ENCODE measurements at regions not wholly inside any gene's neighbourhood (a gene's known extent, or its start where the extent isn't known, plus 50 kb on each side); places are given as distances from the start of the nearest gene placed in this dataset.
"Not testable (repeated sequence)": the region's sequence is repeated elsewhere in the genome, so short reads cannot be mapped to it uniquely, and the experiment has no call there.

GRCh38 chr14:56057071-56057741 lies 61.0 kb upstream of the PELI2 start:
- DNase-seq, result peak; percentile 5

DNA sequence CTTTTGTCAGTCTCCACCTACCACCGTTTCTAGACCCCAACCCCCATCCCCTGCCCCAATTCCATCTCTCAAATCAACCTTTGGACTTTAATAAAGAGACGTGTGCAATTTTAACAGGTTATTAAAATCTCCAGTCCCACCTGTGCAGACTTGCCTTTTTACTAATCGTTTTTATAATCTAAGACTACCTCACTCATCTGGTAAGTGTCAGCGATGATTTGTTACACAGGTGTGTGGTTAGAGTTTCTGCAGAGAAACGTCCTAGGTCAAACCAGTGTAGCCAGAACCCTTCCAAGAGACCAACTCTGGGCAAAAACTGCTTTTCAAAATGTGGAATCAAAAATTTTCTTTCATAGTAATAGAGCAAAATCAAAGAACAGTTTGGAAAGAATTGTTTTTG lies 60.4 kb upstream of the PELI2 start:
- DNase-seq, result no peak

DNA sequence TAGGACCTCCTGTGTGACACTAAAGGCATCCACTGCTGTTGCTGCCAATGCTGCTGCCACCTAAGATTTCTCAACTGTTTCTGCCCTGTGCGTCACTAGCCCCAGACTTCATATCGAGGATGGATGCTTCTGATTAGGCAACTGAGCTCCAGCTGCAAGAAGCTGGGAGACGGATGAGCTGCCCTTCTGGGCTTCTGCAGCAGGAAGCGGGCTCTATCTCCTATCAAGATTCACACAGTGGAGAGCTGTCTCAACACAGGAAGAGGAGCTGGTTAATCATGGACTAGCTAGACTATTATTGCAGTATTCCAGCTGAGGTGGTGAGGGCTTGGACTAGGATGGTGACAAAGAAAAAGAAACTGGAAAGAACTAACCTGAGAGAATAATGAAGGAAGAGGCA lies 59.2 kb upstream of the PELI2 start:
- DNase-seq, result no peak

- no peak for DNase-seq
These were observed 57.2 kb upstream of the PELI2 start for GRCh38 chr14:56061051-56061450.

DNA sequence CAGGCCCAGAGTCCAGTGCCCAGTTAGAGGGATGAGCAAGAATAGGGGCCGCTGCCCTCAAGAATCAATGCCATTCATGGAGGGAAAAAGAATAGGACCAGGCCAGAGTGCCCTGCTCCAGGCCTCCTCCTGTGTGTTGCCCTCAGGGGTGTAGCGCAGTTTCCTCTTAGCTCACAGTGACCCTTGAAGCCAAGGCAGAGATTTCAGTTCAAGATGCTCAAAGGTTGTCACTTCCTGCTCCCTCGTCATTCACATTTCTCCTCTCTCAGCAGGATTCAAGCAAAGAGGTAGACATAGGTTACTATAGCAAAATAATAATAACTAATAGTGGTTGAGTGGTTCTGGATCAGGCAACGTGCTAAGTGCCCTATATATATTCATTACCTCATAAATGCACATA lies 55.1 kb upstream of the PELI2 start:
- no peak for DNase-seq

DNA sequence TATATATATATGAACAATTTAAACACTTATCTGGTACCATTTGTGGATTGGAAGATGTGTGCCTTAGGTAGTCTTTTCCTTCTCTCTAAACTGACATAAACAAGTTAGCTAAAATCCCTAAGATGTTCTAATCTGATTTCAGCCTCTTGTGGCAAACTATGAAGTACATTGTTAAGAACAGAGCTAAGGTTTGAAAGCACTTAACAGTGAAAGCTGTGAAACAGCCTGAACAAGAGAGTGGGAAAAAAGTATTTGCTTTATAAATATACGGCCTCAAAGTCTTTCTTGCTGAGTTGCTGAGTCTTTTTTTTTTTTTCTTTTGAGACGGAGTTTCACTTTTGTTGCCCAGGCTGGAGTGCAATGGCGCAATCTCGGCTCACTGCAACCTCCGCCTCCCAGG lies 53.7 kb upstream of the PELI2 start:
- DNase-seq, result no peak

GRCh38 chr14:56065199-56065598 lies 53.0 kb upstream of the PELI2 start:
- not testable (repeated sequence) for DNase-seq

DNA sequence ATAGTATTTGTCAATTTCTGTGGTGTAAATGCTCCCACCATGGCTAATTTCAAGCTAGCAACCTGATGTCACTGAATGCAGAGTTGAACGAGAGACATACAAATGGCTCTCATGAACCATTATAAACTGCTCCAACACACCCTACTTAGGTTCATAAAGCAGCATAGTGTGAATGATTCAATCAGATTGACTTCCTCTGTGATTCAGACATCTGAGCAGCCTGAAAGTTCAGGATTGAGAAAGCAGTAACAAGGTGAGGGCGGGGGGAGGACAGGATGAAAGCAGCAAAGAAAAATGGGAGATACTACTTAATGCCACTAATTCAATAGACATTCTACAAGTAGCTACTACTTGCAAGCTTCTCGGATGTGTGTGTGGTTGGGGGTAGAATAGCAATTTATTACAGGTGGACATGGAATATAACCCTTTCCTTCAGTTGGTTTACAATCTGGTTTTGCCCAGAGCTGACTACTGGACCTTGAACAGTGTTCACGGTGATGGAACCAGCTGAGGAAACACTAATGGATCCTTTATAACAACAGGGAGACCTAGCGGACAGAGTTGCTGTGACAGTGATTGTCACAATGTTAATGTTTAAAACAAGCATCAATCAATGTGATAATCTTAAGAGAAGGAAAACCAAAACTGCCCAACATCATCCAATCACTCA lies 52.5 kb upstream of the PELI2 start:
- no peak for DNase-seq
